ENCODE measurements at regions not wholly inside any gene's neighbourhood (a gene's known extent, or its start where the extent isn't known, plus 50 kb on each side); places are given as distances from the start of the nearest gene placed in this dataset.

GRCh38 chr9:92224177-92224576, 69.3 kb downstream of the IARS1 start:
- no peak overlapping the region for H3K4me2 ChIP-seq
- 0 out of 6 replicates have a peak, but pooled peaks of 1 of the 2 experiments have one; percentile 19 for ATAC-seq
- no peak for TF ChIP-seq FOSB (CRISPR knock-in tag; IDR thresholded peaks at IDR 0.05)
- TF ChIP-seq FOSL2 (IDR thresholded peaks at IDR 0.05): no peak
- no peak for TF ChIP-seq FOSL2 (CRISPR knock-in tag; IDR thresholded peaks at IDR 0.05)
- TF ChIP-seq KDM5A (IDR thresholded peaks at IDR 0.05): no peak
- no peak for TF ChIP-seq POLR2A (IDR thresholded peaks at IDR 0.05; ENCODE audit: low read length)
- no peak for TF ChIP-seq CBX8 (IDR thresholded peaks at IDR 0.05)
- no peak overlapping the region for H3K27ac ChIP-seq
- H3K4me3 ChIP-seq: no peak overlapping the region
- H3K9me3 ChIP-seq: no peaks in the 10 kb centered on the region
- no peak for FAIRE-seq
- CTCF ChIA-PET: interaction anchor here (1.2 to 5.9 kb wide), 2 partner anchors 11 to 84 kb away, joined by 4 to 37 read pairs; no protein-coding TSS in a partner anchor
- H3K4me1 ChIP-seq: no peaks in the 10 kb centered on the region
- DNase-seq (ENCODE audit: low read depth in 1 of 2, low spot score in 1 of 2): no peak
- 87% methylated on average over 4 of the region's 4 CpGs for WGBS (ENCODE audit: missing lambda C conversion rate)
- POLR2A ChIA-PET: no interaction called here

DNA sequence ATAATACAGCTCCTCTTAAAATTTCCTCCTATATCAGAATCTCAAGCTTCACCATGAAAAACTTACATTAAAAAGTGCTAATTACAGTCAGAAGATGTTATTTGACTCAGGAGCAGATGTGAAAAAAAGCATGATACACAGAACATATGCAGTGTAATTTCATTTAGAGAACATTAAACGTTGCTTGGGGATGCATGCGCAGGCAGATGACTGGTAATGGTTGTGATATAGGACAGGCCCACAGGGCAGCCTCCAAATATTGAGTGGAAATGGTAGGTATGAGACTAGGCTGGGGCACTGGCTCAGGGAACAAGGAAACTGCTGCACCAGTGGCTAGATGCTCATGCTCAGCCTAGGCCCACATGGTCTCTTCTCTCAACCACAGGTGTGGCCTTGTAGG, 69.7 kb downstream of the IARS1 start:
- no peaks in the 10 kb centered on the region for H3K9me3 ChIP-seq
- FAIRE-seq: no peak
- TF ChIP-seq POLR2A (IDR thresholded peaks at IDR 0.05; ENCODE audit: low read length): no peak
- TF ChIP-seq ZNF302 (CRISPR knock-in tag; IDR thresholded peaks at IDR 0.05): no peak
- TF ChIP-seq RARB (CRISPR knock-in tag; IDR thresholded peaks at IDR 0.05): no peak
- ChIA-PET POLR2A (no interaction called here), CTCF (interaction anchor here (5.9 kb wide), 1 partner anchor 84 kb away, joined by 37 read pairs; no protein-coding TSS in a partner anchor)
- peak; percentile 19 to 49; a peak in 1 of 6 replicates for ATAC-seq
- H3K4me1 ChIP-seq: no peaks in the 10 kb centered on the region
- H3K4me2 ChIP-seq: no peak overlapping the region
- H3K27ac ChIP-seq: no peak overlapping the region
- 86% methylated on average over 2 of the region's 2 CpGs for WGBS (ENCODE audit: missing lambda C conversion rate)
- DNase-seq (ENCODE audit: low read depth in 1 of 2, low spot score in 1 of 2): no peak
- no peak overlapping the region for H3K4me3 ChIP-seq

DNA sequence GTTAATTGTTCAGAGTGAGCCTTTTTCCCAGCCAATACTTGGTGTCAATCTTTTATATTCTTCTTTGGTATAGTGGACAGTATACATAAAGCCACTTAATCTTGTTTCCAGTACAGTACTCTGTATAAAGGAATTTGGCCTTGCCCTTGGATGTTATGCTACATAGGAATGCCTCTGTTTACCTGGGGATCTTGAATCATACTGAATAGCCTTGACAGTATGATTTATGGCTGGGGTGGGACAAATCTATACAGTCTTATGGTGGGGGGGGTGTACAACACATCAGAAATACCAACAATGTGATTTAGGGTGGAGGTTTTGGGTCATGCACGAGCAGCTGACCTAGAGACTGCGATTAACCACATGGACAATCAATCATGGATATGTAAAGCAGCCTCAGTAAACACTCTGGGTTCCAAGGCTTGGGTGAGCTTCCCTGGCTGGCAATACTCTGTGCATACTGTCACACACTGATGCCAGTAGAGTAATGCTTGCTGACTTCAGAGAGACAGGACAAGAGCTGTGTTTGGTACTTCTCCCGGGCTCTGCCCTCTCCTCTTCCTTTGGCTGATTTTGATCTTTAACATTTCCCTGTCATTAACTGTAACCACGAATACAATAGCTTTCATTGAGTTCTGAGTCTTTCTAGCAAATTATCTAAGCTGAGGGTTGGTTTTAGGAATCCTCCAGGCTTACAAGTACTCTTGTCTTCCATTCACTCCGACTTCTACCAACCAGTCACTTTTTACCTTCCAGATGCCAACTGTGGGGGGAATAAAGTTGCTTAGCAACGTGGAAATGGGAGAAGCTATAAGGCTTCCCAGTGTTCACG, 84.6 kb downstream of the IARS1 start:
- ATAC-seq (no peak), FAIRE-seq (no peak), DNase-seq (ENCODE audit: low read depth in 1 of 2, low spot score in 1 of 2) (no peak)
- H3K27ac ChIP-seq: no peak overlapping the region
- ChIA-PET CTCF (interaction anchor here (1.3 kb wide), 1 partner anchor 70 kb away, joined by 3 read pairs; no protein-coding TSS in a partner anchor), POLR2A (interaction anchor here (1.0 kb wide), 1 partner anchor 18 kb away, joined by 3 read pairs; no protein-coding TSS in a partner anchor)
- H3K4me1 ChIP-seq: no peaks in the 10 kb centered on the region
- no peaks in the 10 kb centered on the region for H3K9me3 ChIP-seq
- no peak for TF ChIP-seq JUN (IDR thresholded peaks at IDR 0.05)
- no peak for TF ChIP-seq CBX2 (IDR thresholded peaks at IDR 0.05; ENCODE audit: borderline replicate concordance, low read depth)
- TF ChIP-seq POLR2A (IDR thresholded peaks at IDR 0.05; ENCODE audit: low read length): no peak
- TF ChIP-seq HEYL (CRISPR knock-in tag; IDR thresholded peaks at IDR 0.05): no peak
- TF ChIP-seq MYC (IDR thresholded peaks at IDR 0.05; ENCODE audit: borderline replicate concordance, low read length): no peak
- TF ChIP-seq CHD4 (IDR thresholded peaks at IDR 0.05; ENCODE audit: borderline replicate concordance): no peak
- no peak for TF ChIP-seq SMC3 (IDR thresholded peaks at IDR 0.05)
- no peak for TF ChIP-seq SREBF2 (IDR thresholded peaks at IDR 0.05)
- TF ChIP-seq, protein P1, sequence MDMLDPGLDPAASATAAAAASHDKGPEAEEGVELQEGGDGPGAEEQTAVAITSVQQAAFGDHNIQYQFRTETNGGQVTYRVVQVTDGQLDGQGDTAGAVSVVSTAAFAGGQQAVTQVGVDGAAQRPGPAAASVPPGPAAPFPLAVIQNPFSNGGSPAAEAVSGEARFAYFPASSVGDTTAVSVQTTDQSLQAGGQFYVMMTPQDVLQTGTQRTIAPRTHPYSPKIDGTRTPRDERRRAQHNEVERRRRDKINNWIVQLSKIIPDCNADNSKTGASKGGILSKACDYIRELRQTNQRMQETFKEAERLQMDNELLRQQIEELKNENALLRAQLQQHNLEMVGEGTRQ (IDR thresholded peaks at IDR 0.05): no peak
- no peak for TF ChIP-seq RAD21 (conservative IDR thresholded peaks at IDR 0.05 in 1 of 2, IDR thresholded peaks at IDR 0.05 in 1 of 2)
- TF ChIP-seq REST (IDR thresholded peaks at IDR 0.05): no peak
- TF ChIP-seq TFCP2L1 (CRISPR knock-in tag; IDR thresholded peaks at IDR 0.05): no peak
- H3K4me3 ChIP-seq: no peak overlapping the region
- H3K4me2 ChIP-seq: no peak overlapping the region
- 93% methylated on average over 7 of the region's 7 CpGs for WGBS (ENCODE audit: missing lambda C conversion rate)
